ENCODE measurements at regions not wholly inside any gene's neighbourhood (a gene's known extent, or its start where the extent isn't known, plus 50 kb on each side); places are given as distances from the start of the nearest gene placed in this dataset.

DNA sequence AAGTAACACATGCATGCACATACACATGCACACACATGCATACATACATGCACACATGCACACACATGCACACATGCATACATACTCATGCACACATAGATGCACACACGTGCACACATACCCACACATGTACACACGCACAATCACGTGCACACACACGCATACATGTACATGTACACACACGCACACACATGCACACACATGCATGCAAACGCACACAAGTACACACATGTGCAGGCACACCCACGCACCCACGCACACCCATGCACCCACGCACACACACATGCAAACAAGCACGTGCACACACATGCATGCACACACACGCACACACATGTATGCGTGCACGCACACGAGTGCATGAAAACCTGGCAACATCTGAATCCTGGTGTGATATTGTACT is 232.7 kb upstream of the CDH4 start:
- intact Hi-C loops (cut with micrococcal nuclease; ENCODE audit: unreplicated experiment), result no loop called here
- BruUV-seq (replicated peaks), result no TSS peak
- Histone ChIP-seq H3K9me2 (ENCODE audit: insufficient read depth, low read length) (no peaks in the 10 kb centered on the region), H3K27ac (ENCODE audit: low read depth, low read length, poor library complexity, severe bottlenecking) (no peak overlapping the region), H3K36me3 (ENCODE audit: insufficient read depth, low read length) (no peaks in the 10 kb centered on the region), H3K9me3 (ENCODE audit: low read length) (no peaks in the 10 kb centered on the region), H3K79me2 (ENCODE audit: insufficient read depth, low read depth, low read length) (no peaks in the 10 kb centered on the region), H2AFZ (ENCODE audit: low read length) (no peak overlapping the region), H3K4me1 (ENCODE audit: insufficient read depth, low read length, poor library complexity, severe bottlenecking) (no peaks in the 10 kb centered on the region), H3K4me3 (ENCODE audit: low read depth, low read length, poor library complexity, severe bottlenecking) (no peak overlapping the region), H3K4me2 (ENCODE audit: low read length) (no peak overlapping the region), H4K20me1 (ENCODE audit: insufficient read depth, low read length) (no peaks in the 10 kb centered on the region)
- TF ChIP-seq EZH2phosphoT487 (IDR thresholded peaks at IDR 0.05; ENCODE audit: borderline replicate concordance, low read depth, low read length), result no peak
- TF ChIP-seq, protein P1, sequence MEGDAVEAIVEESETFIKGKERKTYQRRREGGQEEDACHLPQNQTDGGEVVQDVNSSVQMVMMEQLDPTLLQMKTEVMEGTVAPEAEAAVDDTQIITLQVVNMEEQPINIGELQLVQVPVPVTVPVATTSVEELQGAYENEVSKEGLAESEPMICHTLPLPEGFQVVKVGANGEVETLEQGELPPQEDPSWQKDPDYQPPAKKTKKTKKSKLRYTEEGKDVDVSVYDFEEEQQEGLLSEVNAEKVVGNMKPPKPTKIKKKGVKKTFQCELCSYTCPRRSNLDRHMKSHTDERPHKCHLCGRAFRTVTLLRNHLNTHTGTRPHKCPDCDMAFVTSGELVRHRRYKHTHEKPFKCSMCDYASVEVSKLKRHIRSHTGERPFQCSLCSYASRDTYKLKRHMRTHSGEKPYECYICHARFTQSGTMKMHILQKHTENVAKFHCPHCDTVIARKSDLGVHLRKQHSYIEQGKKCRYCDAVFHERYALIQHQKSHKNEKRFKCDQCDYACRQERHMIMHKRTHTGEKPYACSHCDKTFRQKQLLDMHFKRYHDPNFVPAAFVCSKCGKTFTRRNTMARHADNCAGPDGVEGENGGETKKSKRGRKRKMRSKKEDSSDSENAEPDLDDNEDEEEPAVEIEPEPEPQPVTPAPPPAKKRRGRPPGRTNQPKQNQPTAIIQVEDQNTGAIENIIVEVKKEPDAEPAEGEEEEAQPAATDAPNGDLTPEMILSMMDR (conservative IDR thresholded peaks at IDR 0.05; ENCODE audit: low read length), result no peak
- CTCF ChIA-PET (ENCODE audit: unreplicated experiment), result no interaction called here
- no peak for DNase-seq (ENCODE audit: low spot score)
- POLR2A ChIA-PET, result no interaction called here

DNA sequence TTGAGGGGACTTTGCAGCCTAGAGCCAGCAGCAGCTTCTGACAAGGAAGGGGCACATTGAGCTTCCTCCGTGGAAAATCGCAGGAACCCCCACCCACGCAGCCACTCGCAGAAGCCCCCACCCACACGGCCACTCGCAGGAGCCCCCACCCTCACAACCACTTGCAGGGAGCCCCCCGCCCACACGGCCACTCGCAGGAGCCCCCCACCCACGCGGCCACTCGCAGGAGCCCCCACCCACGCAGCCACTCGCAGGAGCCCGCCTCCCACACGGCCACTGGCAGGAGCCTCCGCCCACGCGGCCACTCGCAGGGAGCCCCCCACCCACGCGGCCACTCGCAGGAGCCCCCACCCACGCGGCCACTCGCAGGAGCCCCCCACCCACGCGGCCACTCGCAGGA is 228.4 kb upstream of the CDH4 start:
- ChIA-PET POLR2A (no interaction called here), CTCF (ENCODE audit: unreplicated experiment) (no interaction called here)
- no peak overlapping the region for H3K4me3 ChIP-seq (ENCODE audit: low read depth, low read length, poor library complexity, severe bottlenecking)
- no peaks in the 10 kb centered on the region for H4K20me1 ChIP-seq (ENCODE audit: insufficient read depth, low read length)
- no peaks in the 10 kb centered on the region for H3K4me1 ChIP-seq (ENCODE audit: insufficient read depth, low read length, poor library complexity, severe bottlenecking)
- no peaks in the 10 kb centered on the region for H3K9me3 ChIP-seq (ENCODE audit: low read length)
- H3K27ac ChIP-seq (ENCODE audit: low read depth, low read length, poor library complexity, severe bottlenecking), result no peak overlapping the region
- no peaks in the 10 kb centered on the region for H3K79me2 ChIP-seq (ENCODE audit: insufficient read depth, low read depth, low read length)
- no peaks in the 10 kb centered on the region for H3K36me3 ChIP-seq (ENCODE audit: insufficient read depth, low read length)
- H3K4me2 ChIP-seq (ENCODE audit: low read length), result no peak overlapping the region
- no peaks in the 10 kb centered on the region for H3K9me2 ChIP-seq (ENCODE audit: insufficient read depth, low read length)
- no TSS peak for BruUV-seq (replicated peaks)
- H2AFZ ChIP-seq (ENCODE audit: low read length), result no peak overlapping the region
- intact Hi-C loops (cut with micrococcal nuclease; ENCODE audit: unreplicated experiment), result no loop called here
- DNase-seq (ENCODE audit: low spot score), result no peak
- TF ChIP-seq, protein P1 (conservative IDR thresholded peaks at IDR 0.05; ENCODE audit: low read length), result no peak
- no peak for TF ChIP-seq EZH2phosphoT487 (IDR thresholded peaks at IDR 0.05; ENCODE audit: borderline replicate concordance, low read depth, low read length)

DNA sequence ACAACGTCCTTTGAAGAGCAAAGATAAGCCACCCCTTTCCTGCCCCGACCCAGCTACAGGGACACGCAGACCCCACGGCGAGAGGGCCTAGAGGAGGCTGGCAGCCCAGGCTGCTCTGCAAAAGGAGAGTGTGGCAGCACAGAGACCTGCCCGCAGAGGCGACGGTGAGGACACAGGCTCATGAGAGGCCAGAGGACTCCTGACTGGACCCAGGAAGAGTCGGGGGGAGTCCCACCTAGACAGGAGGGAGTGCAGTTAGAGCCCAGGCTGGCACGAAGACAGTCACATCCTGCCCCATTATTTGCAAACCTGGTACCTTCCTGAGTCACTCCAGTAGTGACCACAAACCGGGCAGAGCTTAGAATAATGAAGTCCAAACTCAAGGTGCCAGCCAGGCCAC is 227.7 kb upstream of the CDH4 start:
- Histone ChIP-seq H3K9me3 (ENCODE audit: low read length) (no peaks in the 10 kb centered on the region), H3K4me1 (ENCODE audit: insufficient read depth, low read length, poor library complexity, severe bottlenecking) (no peaks in the 10 kb centered on the region), H3K27ac (ENCODE audit: low read depth, low read length, poor library complexity, severe bottlenecking) (no peak overlapping the region), H3K9me2 (ENCODE audit: insufficient read depth, low read length) (no peaks in the 10 kb centered on the region), H4K20me1 (ENCODE audit: insufficient read depth, low read length) (no peaks in the 10 kb centered on the region), H3K79me2 (ENCODE audit: insufficient read depth, low read depth, low read length) (no peaks in the 10 kb centered on the region), H3K4me3 (ENCODE audit: low read depth, low read length, poor library complexity, severe bottlenecking) (no peak overlapping the region), H3K36me3 (ENCODE audit: insufficient read depth, low read length) (no peaks in the 10 kb centered on the region), H3K4me2 (ENCODE audit: low read length) (no peak overlapping the region), H2AFZ (ENCODE audit: low read length) (no peak overlapping the region)
- CTCF ChIA-PET (ENCODE audit: unreplicated experiment), result no interaction called here
- DNase-seq (ENCODE audit: low spot score), result no peak
- TF ChIP-seq, protein P1 (conservative IDR thresholded peaks at IDR 0.05; ENCODE audit: low read length), result no peak
- no peak for TF ChIP-seq EZH2phosphoT487 (IDR thresholded peaks at IDR 0.05; ENCODE audit: borderline replicate concordance, low read depth, low read length)
- POLR2A ChIA-PET, result no interaction called here
- intact Hi-C loops (cut with micrococcal nuclease; ENCODE audit: unreplicated experiment), result no loop called here
- BruUV-seq (replicated peaks), result no TSS peak

Data from OCI-LY7 (cell line).